ENCODE measurements at regions not wholly inside any gene's neighbourhood (a gene's known extent, or its start where the extent isn't known, plus 50 kb on each side); places are given as distances from the start of the nearest gene placed in this dataset.

DNA sequence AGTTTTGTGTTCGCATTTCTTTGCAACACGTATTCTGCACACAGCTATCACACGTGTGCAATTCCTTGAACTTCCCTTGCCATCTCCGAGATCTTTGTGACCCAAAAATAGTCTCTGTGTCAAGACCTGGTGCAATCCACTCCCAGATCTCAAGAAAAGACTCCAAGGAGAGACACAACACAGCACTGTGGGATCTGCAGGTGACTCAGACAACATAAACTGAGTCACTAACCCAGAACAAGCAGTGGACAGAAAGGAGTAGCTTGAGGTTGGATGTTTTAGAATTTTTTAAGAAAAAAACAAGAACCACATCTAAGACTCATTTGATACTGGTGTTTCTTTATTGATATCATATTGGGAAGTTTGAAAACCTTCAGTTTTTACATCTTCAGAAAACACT lies 396.9 kb downstream of the AGTPBP1 start:
- TF ChIP-seq EZH2 (IDR thresholded peaks at IDR 0.05; ENCODE audit: borderline replicate concordance, insufficient read depth, low read depth, low read length, poor library complexity, severe bottlenecking) = no peak
- no peak for TF ChIP-seq CTCF (IDR thresholded peaks at IDR 0.05)
- H3K79me2 ChIP-seq (ENCODE audit: control insufficient read depth, insufficient read depth, low read length) = no peaks in the 10 kb centered on the region
- ChIA-PET CTCF (no interaction called here), POLR2A (no interaction called here)
- H3K4me3 ChIP-seq (ENCODE audit: control extremely low read depth in 1 of 5, extremely low read depth in 1 of 5, insufficient read depth in 1 of 5, low read depth in 2 of 5, low read length in 4 of 5) = no peak overlapping the region
- Mint-ChIP-seq H3K4me1 (no peaks in the 10 kb centered on the region), H3K4me3 (no peak overlapping the region), H3K9me3 (ENCODE audit: insufficient read depth) (no peaks in the 10 kb centered on the region), H3K27me3 (peaks cover 7% of the 10 kb centered on the region), H3K27ac (no peak overlapping the region)
- no peak overlapping the region for H2AFZ ChIP-seq (ENCODE audit: insufficient read depth, low read depth, low read length, poor library complexity, severe bottlenecking)
- no peaks in the 10 kb centered on the region for H4K20me1 ChIP-seq (ENCODE audit: control insufficient read depth, insufficient read depth, low read length, poor library complexity, severe bottlenecking)
- WGBS (ENCODE audit: insufficient coverage) = 85% methylated on average over 4 of the region's 4 CpGs
- intact Hi-C loops (cut with micrococcal nuclease) = no loop called here
- no peak overlapping the region for H3K9ac ChIP-seq (ENCODE audit: low read length)
- no peak overlapping the region for H3K4me2 ChIP-seq (replicated peaks; ENCODE audit: low read depth, low read length, poor library complexity, severe bottlenecking)
- no peak for DNase-seq
- no peak overlapping the region for H3K27ac ChIP-seq (ENCODE audit: low read length in 2 of 2)
- no peaks in the 10 kb centered on the region for H3K4me1 ChIP-seq (ENCODE audit: control insufficient read depth in 2 of 2, insufficient read depth in 2 of 2, low read length in 2 of 2)
- no peaks in the 10 kb centered on the region for H3K36me3 ChIP-seq (replicated peaks in 1 of 2; ENCODE audit: control extremely low read depth in 1 of 2, control insufficient read depth in 1 of 2, extremely low read depth in 1 of 2, insufficient read depth in 2 of 2, low read length in 1 of 2)
- ATAC-seq (ENCODE audit: low read depth) = no peak
- H3K9me3 ChIP-seq (ENCODE audit: control extremely low read depth in 1 of 3, control insufficient read depth in 2 of 3, insufficient read depth in 1 of 3, low read length in 2 of 3) = no peaks in the 10 kb centered on the region
- H3K27me3 ChIP-seq (replicated peaks in 1 of 4; ENCODE audit: control extremely low read depth in 1 of 4, control insufficient read depth in 3 of 4, insufficient read depth in 4 of 4, low read length in 3 of 4) = no peaks in the 10 kb centered on the region

- Histone ChIP-seq H3K4me2 (replicated peaks; ENCODE audit: low read depth, low read length, poor library complexity, severe bottlenecking) (no peak overlapping the region), H2AFZ (ENCODE audit: insufficient read depth, low read depth, low read length, poor library complexity, severe bottlenecking) (no peak overlapping the region), H3K9me3 (ENCODE audit: control extremely low read depth in 1 of 3, control insufficient read depth in 2 of 3, insufficient read depth in 1 of 3, low read length in 2 of 3) (no peaks in the 10 kb centered on the region), H3K79me2 (ENCODE audit: control insufficient read depth, insufficient read depth, low read length) (no peaks in the 10 kb centered on the region), H3K27ac (ENCODE audit: low read length in 2 of 2) (no peak overlapping the region), H3K27me3 (replicated peaks in 1 of 4; ENCODE audit: control extremely low read depth in 1 of 4, control insufficient read depth in 3 of 4, insufficient read depth in 4 of 4, low read length in 3 of 4) (no peaks in the 10 kb centered on the region), H4K20me1 (ENCODE audit: control insufficient read depth, insufficient read depth, low read length, poor library complexity, severe bottlenecking) (no peaks in the 10 kb centered on the region), H3K36me3 (replicated peaks in 1 of 2; ENCODE audit: control extremely low read depth in 1 of 2, control insufficient read depth in 1 of 2, extremely low read depth in 1 of 2, insufficient read depth in 2 of 2, low read length in 1 of 2) (no peaks in the 10 kb centered on the region), H3K4me3 (ENCODE audit: control extremely low read depth in 1 of 5, extremely low read depth in 1 of 5, insufficient read depth in 1 of 5, low read depth in 2 of 5, low read length in 4 of 5) (no peak overlapping the region), H3K4me1 (ENCODE audit: control insufficient read depth in 2 of 2, insufficient read depth in 2 of 2, low read length in 2 of 2) (no peaks in the 10 kb centered on the region), H3K9ac (ENCODE audit: low read length) (no peak overlapping the region)
- H3K9me3 Mint-ChIP-seq (ENCODE audit: insufficient read depth) = no peaks in the 10 kb centered on the region
- POLR2A ChIA-PET = no interaction called here
- intact Hi-C loops (cut with micrococcal nuclease) = no loop called here
- no peak for DNase-seq
- H3K4me1 Mint-ChIP-seq = no peaks in the 10 kb centered on the region
- H3K4me3 Mint-ChIP-seq = no peak overlapping the region
- no peak overlapping the region for H3K27ac Mint-ChIP-seq
- 83% methylated on average over 1 of the region's 2 CpGs for WGBS (ENCODE audit: insufficient coverage)
- CTCF ChIA-PET = no interaction called here
- H3K27me3 Mint-ChIP-seq = peaks cover 7% of the 10 kb centered on the region
- no peak for ATAC-seq (ENCODE audit: low read depth)
- TF ChIP-seq EZH2 (IDR thresholded peaks at IDR 0.05; ENCODE audit: borderline replicate concordance, insufficient read depth, low read depth, low read length, poor library complexity, severe bottlenecking) (no peak), CTCF (IDR thresholded peaks at IDR 0.05) (no peak)
Observed at GRCh38 chr9:85339338-85339737, 402.4 kb downstream of the AGTPBP1 start.

Measured in B cell (primary cell).